ENCODE measurements at regions not wholly inside any gene's neighbourhood (a gene's known extent, or its start where the extent isn't known, plus 50 kb on each side); places are given as distances from the start of the nearest gene placed in this dataset.
"Not testable (repeated sequence)": the region's sequence is repeated elsewhere in the genome, so short reads cannot be mapped to it uniquely, and the experiment has no call there.

- H3K27me3 ChIP-seq (ENCODE audit: insufficient read depth); H2AFZ ChIP-seq; H3K27ac ChIP-seq (ENCODE audit: low read depth); H3K9me2 ChIP-seq (ENCODE audit: insufficient read depth); H3K4me3 ChIP-seq; H3F3A ChIP-seq (replicated peaks; ENCODE audit: low read depth); ATAC-seq; H3K36me3 Mint-ChIP-seq (ENCODE audit: low read depth); DNase-seq (ENCODE audit: low spot score); H3K27me3 Mint-ChIP-seq (ENCODE audit: insufficient read depth, low read depth, poor library complexity); H3K9me3 Mint-ChIP-seq; H3K4me2 ChIP-seq; H3K27ac Mint-ChIP-seq; H3K36me3 ChIP-seq (ENCODE audit: insufficient read depth); H3K79me2 ChIP-seq (replicated peaks; ENCODE audit: insufficient read depth); H3K4me3 Mint-ChIP-seq; H4K20me1 ChIP-seq (replicated peaks; ENCODE audit: insufficient read depth): not testable (repeated sequence)
- peaks cover 42% of the 10 kb centered on the region for H3K4me1 Mint-ChIP-seq
- peaks cover 33% of the 10 kb centered on the region for H3K4me1 ChIP-seq (ENCODE audit: insufficient read depth)
These were observed 53.9 kb upstream of the BDP1 start for GRCh38 chr5:71401564-71401963.

GRCh38 chr5:71404441-71404840, 51.0 kb upstream of the BDP1 start:
- H3K36me3 ChIP-seq (ENCODE audit: insufficient read depth); H3K4me3 Mint-ChIP-seq; H3K79me2 ChIP-seq (replicated peaks; ENCODE audit: insufficient read depth); H3K9me3 Mint-ChIP-seq; H4K20me1 ChIP-seq (replicated peaks; ENCODE audit: insufficient read depth); H3F3A ChIP-seq (replicated peaks; ENCODE audit: low read depth); H3K36me3 Mint-ChIP-seq (ENCODE audit: low read depth); H3K27ac Mint-ChIP-seq; H3K27ac ChIP-seq (ENCODE audit: low read depth); H2AFZ ChIP-seq; H3K27me3 ChIP-seq (ENCODE audit: insufficient read depth); DNase-seq (ENCODE audit: low spot score); H3K9me2 ChIP-seq (ENCODE audit: insufficient read depth); H3K27me3 Mint-ChIP-seq (ENCODE audit: insufficient read depth, low read depth, poor library complexity): not testable (repeated sequence)
- Histone ChIP-seq H3K4me3 (peak overlapping the region; percentile 28; the same call in 1 of the 2 replicates), H3K4me1 (ENCODE audit: insufficient read depth) (peaks cover 28% of the 10 kb centered on the region), H3K4me2 (peak overlapping the region; percentile 51)
- ATAC-seq: peak; percentile 42; the same call in 2 of the 3 replicates
- peaks cover 27% of the 10 kb centered on the region for H3K4me1 Mint-ChIP-seq

DNA sequence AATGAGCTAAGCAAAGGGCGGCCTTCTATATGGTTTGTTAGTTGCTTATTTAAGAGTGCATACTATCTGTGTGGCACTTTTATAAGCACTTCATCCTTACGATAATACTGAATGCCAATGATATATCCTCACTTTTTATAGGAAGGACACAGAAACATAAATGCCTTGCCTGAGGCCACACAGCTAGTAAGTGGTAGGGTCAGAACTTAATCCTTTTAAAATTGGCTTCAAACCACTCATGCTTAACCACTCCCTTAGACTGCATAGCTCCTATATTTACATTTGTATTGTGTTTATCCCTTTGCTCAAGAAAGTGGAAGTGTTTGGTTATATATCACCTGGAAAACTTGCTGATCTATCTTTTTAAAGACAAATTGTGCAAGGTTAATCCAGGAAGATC, 50.5 kb upstream of the BDP1 start:
- not testable (repeated sequence) for H3K36me3 Mint-ChIP-seq (ENCODE audit: low read depth); DNase-seq (ENCODE audit: low spot score); H3K27ac ChIP-seq (ENCODE audit: low read depth); H3K4me3 Mint-ChIP-seq; H3K9me2 ChIP-seq (ENCODE audit: insufficient read depth); H4K20me1 ChIP-seq (replicated peaks; ENCODE audit: insufficient read depth); H3K27ac Mint-ChIP-seq; H3K36me3 ChIP-seq (ENCODE audit: insufficient read depth); H3K27me3 ChIP-seq (ENCODE audit: insufficient read depth); H3K79me2 ChIP-seq (replicated peaks; ENCODE audit: insufficient read depth); H3K27me3 Mint-ChIP-seq (ENCODE audit: insufficient read depth, low read depth, poor library complexity); H3F3A ChIP-seq (replicated peaks; ENCODE audit: low read depth); H2AFZ ChIP-seq; H3K9me3 Mint-ChIP-seq
- Histone ChIP-seq H3K4me3 (peak overlapping the region; percentile 28; the same call in 1 of the 2 replicates), H3K4me2 (peak overlapping the region; percentile 51), H3K4me1 (ENCODE audit: insufficient read depth) (peaks cover 28% of the 10 kb centered on the region)
- peak; percentile 50; the same call in 2 of the 3 replicates for ATAC-seq
- H3K4me1 Mint-ChIP-seq: peaks cover 29% of the 10 kb centered on the region

Measured in GM23338 (cell line).